HG03175 (cell line): ENCODE measurements at regions not wholly inside any gene's neighbourhood (a gene's known extent, or its start where the extent isn't known, plus 50 kb on each side); places are given as distances from the start of the nearest gene placed in this dataset.
"Not testable (repeated sequence)": the region's sequence is repeated elsewhere in the genome, so short reads cannot be mapped to it uniquely, and the experiment has no call there.

ENCODE experiments used
- ATAC-seq: cut with Tn5 transposase; IDR thresholded peaks from one replicate; pipeline ENCODE4 v1.9.1; 2021; ENCODE audit warnings: mild to moderate bottlenecking, moderate library complexity; ENCODE audit not compliant: unreplicated experiment

DNA sequence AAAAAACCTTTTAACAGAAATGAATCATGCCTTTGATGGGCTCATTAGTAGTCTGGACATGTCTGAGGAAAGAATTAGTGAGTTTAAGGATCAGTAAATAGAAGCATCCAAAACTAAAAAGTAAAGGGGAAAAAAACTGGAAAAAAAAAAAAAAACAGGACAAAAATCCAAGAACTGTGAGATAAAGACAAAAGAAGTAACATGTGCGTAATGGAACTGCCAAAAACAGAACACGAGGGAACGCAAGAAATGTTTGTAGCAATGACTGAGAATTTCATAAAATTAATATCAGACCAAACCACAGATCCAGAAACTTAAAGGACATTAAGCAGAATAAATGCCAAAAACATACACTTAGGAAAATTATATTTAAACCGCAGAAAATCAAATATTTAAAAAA lies 77.4 kb downstream of the MS4A13 start:
- ATAC-seq: no peak

DNA sequence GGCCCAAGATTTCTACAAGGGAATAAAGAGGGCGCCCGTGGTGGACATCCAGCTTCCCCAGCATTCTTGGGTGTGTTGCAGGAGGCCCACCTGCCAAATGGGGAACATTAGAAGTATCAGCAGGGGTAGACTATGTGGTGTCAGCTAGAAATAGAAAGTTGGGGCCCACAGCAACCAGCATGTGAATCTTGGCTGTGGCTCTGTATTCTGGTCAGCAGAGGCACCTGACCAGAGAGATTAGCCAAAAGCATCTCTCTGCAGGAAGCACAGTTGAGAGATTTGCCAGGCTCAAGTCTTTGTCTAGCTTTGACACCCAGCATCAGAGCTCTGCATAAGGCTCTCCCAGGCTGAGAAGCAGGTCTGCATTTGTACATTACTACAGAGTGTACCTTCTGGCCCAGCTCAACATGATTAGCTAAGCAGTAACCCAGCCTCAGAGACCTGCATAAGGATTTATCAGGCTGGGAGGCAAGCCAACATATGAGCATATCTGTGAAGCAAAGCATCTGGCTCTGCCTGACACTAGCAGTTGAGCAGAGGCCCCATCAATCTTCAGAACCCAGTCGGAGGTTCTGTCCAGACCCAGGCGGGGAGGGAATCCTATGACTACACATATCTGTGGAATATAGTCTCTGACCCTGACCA lies 79.9 kb downstream of the MS4A13 start:
- no peak for ATAC-seq

- no peak for ATAC-seq
Observed at GRCh38 chr11:60607483-60607882, 91.9 kb upstream of the MS4A8 start.

- ATAC-seq: no peak
Observed at GRCh38 chr11:60609632-60610031, 89.8 kb upstream of the MS4A8 start.

DNA sequence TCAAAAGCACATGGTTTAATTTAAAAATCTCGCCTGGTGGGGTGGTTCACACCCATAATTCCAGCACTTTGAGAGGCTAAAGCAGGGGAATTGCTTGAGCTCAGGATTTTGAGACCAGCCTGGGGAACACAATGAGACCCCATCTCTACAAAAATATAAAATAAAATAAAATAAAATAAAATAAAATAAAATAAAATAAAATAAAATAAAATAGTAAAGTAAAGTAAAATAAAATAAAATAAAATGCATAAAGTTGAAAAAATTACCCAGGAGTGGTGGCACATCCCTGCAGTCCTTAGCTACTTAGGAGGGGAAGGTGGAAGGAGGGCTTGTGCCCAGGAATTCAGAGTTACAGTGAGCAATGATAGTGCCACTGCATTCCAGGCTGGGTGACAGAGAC lies 88.7 kb upstream of the MS4A8 start:
- ATAC-seq: no peak

DNA sequence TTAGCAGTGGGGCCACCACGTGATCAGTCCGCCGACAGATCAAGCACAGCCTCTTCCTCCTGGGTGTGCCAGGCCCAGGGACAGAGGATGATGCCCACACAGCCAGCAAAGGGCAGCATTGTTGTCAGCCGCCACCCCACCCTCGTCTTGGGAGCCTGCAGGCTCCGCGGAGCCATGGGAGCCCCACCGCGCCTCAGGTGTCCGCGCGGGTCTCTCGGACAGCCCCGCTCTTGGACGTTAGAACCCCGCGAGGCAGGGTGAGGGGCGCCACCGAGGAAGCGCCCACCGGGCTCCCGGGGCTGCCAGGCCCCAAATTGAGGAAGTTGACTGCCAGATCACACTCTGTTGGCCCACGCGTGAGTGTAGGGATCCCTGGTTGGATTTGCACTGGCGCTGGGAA lies 83.9 kb upstream of the MS4A8 start:
- no peak for ATAC-seq

- not testable (repeated sequence) for ATAC-seq
Observed at GRCh38 chr11:60621940-60622339, 77.5 kb upstream of the MS4A8 start.

- not testable (repeated sequence) for ATAC-seq
Observed at GRCh38 chr11:60622776-60623175, 76.6 kb upstream of the MS4A8 start.

- ATAC-seq: no peak
Observed at GRCh38 chr11:60625262-60625661, 74.2 kb upstream of the MS4A8 start.

GRCh38 chr11:60629399-60629798 lies 70.0 kb upstream of the MS4A8 start:
- no peak for ATAC-seq

GRCh38 chr11:60631944-60632343 lies 67.5 kb upstream of the MS4A8 start:
- ATAC-seq: no peak

DNA sequence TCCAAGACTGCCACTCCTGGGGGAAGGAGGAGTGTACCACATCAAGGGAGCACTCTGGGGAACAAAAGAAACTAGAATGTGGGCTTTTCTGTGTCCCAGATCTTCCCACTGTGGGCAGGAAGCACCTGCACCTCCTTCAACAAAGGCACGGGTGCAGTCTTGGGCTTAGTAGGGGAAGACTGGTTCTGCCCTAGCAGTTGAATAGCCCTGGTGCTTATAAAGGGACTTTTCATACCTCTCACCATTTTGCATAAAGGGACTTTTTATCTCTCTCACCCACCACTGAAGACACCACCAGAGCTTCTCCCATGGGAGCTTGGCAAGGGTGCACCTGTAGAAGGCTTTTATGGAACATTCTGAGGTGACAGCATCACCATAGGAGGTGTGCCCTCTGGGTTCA lies 65.8 kb upstream of the MS4A8 start:
- ATAC-seq: peak; percentile 38

GRCh38 chr11:60634126-60634525 lies 65.3 kb upstream of the MS4A8 start:
- ATAC-seq: peak; percentile 42

DNA sequence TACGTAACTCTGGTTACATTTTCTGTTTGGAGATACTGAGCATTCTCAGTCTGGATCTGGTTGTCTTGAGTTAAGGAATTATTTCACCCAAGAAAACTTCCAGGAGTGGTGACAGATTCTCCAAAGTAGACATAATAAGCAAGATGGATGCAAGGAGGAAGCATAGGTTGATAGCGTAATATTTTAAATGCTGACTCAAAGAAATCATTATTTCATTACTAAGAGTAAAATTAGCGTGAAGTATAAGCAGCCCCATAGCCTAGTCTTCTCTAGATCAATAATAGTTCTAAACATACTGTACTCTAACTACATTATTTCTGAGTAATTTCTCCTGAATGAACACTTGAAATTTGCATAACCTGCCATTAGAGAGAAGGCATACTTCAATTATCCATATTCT lies 57.5 kb upstream of the MS4A8 start:
- no peak for ATAC-seq

DNA sequence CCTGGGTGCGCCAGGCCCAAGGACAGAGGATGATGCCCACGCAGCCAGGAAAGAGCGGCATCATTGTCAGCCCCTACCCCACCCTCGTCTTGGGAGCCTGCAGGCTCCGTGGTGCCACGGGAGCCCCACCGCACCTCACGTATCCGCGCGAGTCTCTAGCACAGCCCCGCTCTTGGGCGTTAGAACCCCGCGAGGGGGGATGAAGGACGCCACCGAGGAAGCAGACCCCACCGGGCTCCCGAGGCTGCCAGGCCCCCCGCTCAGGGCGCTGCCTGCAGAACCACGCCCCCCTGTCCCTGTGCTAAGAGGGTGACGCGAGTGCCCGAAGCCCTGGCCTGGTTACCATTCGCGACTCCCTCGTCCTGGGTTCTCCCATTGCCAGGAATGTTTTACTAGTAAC lies 52.3 kb upstream of the MS4A8 start:
- ATAC-seq: no peak
